ENCODE measurements at regions not wholly inside any gene's neighbourhood (a gene's known extent, or its start where the extent isn't known, plus 50 kb on each side); places are given as distances from the start of the nearest gene placed in this dataset.

- TF ChIP-seq EZH2phosphoT487 (IDR thresholded peaks at IDR 0.05; ENCODE audit: borderline replicate concordance) (no peak), CTCF (conservative IDR thresholded peaks at IDR 0.05; ENCODE audit: low read length) (no peak)
- Histone ChIP-seq H2AFZ (ENCODE audit: low read length) (no peak overlapping the region), H4K20me1 (ENCODE audit: insufficient read depth, low read length, poor library complexity, severe bottlenecking) (no peaks in the 10 kb centered on the region), H3K27me3 (ENCODE audit: insufficient read depth, low read length, poor library complexity, severe bottlenecking) (no peaks in the 10 kb centered on the region), H3K4me2 (ENCODE audit: low read depth, low read length, poor library complexity, severe bottlenecking) (no peak overlapping the region), H3F3A (ENCODE audit: low read depth) (no peaks in the 10 kb centered on the region), H3K9me2 (replicated peaks; ENCODE audit: low read depth, low read length) (no peaks in the 10 kb centered on the region), H3K79me2 (ENCODE audit: insufficient read depth, low read length) (no peaks in the 10 kb centered on the region), H3K36me3 (ENCODE audit: insufficient read depth, low read length) (no peaks in the 10 kb centered on the region), H3K9me3 (ENCODE audit: insufficient read depth, low read depth, low read length) (no peaks in the 10 kb centered on the region), H3K9ac (ENCODE audit: low read depth, low read length, poor library complexity, severe bottlenecking) (no peak overlapping the region), H3K4me3 (ENCODE audit: low read length, poor library complexity, severe bottlenecking) (no peak overlapping the region), H3K4me1 (ENCODE audit: insufficient read depth, low read length, poor library complexity, severe bottlenecking) (no peaks in the 10 kb centered on the region)
These were observed 557.5 kb downstream of the PTPRU start for GRCh38 chr1:29793653-29794348.

- no peaks in the 10 kb centered on the region for H3K9me3 ChIP-seq (ENCODE audit: insufficient read depth, low read depth, low read length)
- no peaks in the 10 kb centered on the region for H3K4me1 ChIP-seq (ENCODE audit: insufficient read depth, low read length, poor library complexity, severe bottlenecking)
- H3K4me3 ChIP-seq (ENCODE audit: low read length, poor library complexity, severe bottlenecking): no peak overlapping the region
- no peaks in the 10 kb centered on the region for H4K20me1 ChIP-seq (ENCODE audit: insufficient read depth, low read length, poor library complexity, severe bottlenecking)
- no peaks in the 10 kb centered on the region for H3K27me3 ChIP-seq (ENCODE audit: insufficient read depth, low read length, poor library complexity, severe bottlenecking)
- no peak for TF ChIP-seq EZH2phosphoT487 (IDR thresholded peaks at IDR 0.05; ENCODE audit: borderline replicate concordance)
- TF ChIP-seq CTCF (conservative IDR thresholded peaks at IDR 0.05; ENCODE audit: low read length): peak; percentile 88
- H3K79me2 ChIP-seq (ENCODE audit: insufficient read depth, low read length): no peaks in the 10 kb centered on the region
- H3K9me2 ChIP-seq (replicated peaks; ENCODE audit: low read depth, low read length): no peaks in the 10 kb centered on the region
- H2AFZ ChIP-seq (ENCODE audit: low read length): no peak overlapping the region
- H3K4me2 ChIP-seq (ENCODE audit: low read depth, low read length, poor library complexity, severe bottlenecking): no peak overlapping the region
- H3F3A ChIP-seq (ENCODE audit: low read depth): no peaks in the 10 kb centered on the region
- no peak overlapping the region for H3K9ac ChIP-seq (ENCODE audit: low read depth, low read length, poor library complexity, severe bottlenecking)
- H3K36me3 ChIP-seq (ENCODE audit: insufficient read depth, low read length): no peaks in the 10 kb centered on the region
These were observed 556.8 kb downstream of the PTPRU start for GRCh38 chr1:29793101-29793546.

GRCh38 chr1:29789910-29790247 is 553.6 kb downstream of the PTPRU start:
- Histone ChIP-seq H3K9me3 (ENCODE audit: insufficient read depth, low read depth, low read length) (no peaks in the 10 kb centered on the region), H3K9ac (ENCODE audit: low read depth, low read length, poor library complexity, severe bottlenecking) (no peak overlapping the region)
- no peak for TF ChIP-seq EZH2phosphoT487 (IDR thresholded peaks at IDR 0.05; ENCODE audit: borderline replicate concordance)
- no peak for TF ChIP-seq CTCF (conservative IDR thresholded peaks at IDR 0.05; ENCODE audit: low read length)

More at GRCh38 chr1:29789910-29790247, 553.6 kb downstream of the PTPRU start:
- H3K36me3 ChIP-seq (ENCODE audit: insufficient read depth, low read length): no peaks in the 10 kb centered on the region
- no peaks in the 10 kb centered on the region for H4K20me1 ChIP-seq (ENCODE audit: insufficient read depth, low read length, poor library complexity, severe bottlenecking)
- no peak overlapping the region for H2AFZ ChIP-seq (ENCODE audit: low read length)
- H3K4me1 ChIP-seq (ENCODE audit: insufficient read depth, low read length, poor library complexity, severe bottlenecking): no peaks in the 10 kb centered on the region
- no peaks in the 10 kb centered on the region for H3K9me2 ChIP-seq (replicated peaks; ENCODE audit: low read depth, low read length)
- no peaks in the 10 kb centered on the region for H3K27me3 ChIP-seq (ENCODE audit: insufficient read depth, low read length, poor library complexity, severe bottlenecking)
- no peaks in the 10 kb centered on the region for H3K79me2 ChIP-seq (ENCODE audit: insufficient read depth, low read length)
- H3F3A ChIP-seq (ENCODE audit: low read depth): no peaks in the 10 kb centered on the region
- H3K4me3 ChIP-seq (ENCODE audit: low read length, poor library complexity, severe bottlenecking): no peak overlapping the region
- H3K4me2 ChIP-seq (ENCODE audit: low read depth, low read length, poor library complexity, severe bottlenecking): no peak overlapping the region
